Panc1 (cell line): ENCODE measurements at regions not wholly inside any gene's neighbourhood (a gene's known extent, or its start where the extent isn't known, plus 50 kb on each side); places are given as distances from the start of the nearest gene placed in this dataset.

ENCODE experiments used
- ATAC-seq: fragments of 200-7000 bp; cut with Tn5 transposase; 2 replicates; pipeline ENCODE4 v1.9.1; 2020; ENCODE audit warnings: mild to moderate bottlenecking, moderate library complexity
- BruUV-seq: library from RNA; stranded (reverse); fragments of 400-500 nt; replicated peaks from 2 replicates; lab custom pipeline; 2021; lab: Mats Ljungman, UMichigan
- CTCF ChIA-PET: fragments of 300-600 bp; sonication (Branson Sonifier 250); formaldehyde crosslinking; loops from one replicate; lab custom pipeline; 2022; ENCODE audit warnings: antibody characterized with exemption; lab: Charles Lee
- POLR2A ChIA-PET: fragments of 300-600 bp; sonication (Branson Sonifier 250); formaldehyde crosslinking; loops from one replicate; lab custom pipeline; 2022; ENCODE audit warnings: antibody characterized with exemption; lab: Charles Lee
- DNase-seq: peaks from one replicate; pipeline ENCODE4 v3.0.0-alpha.2; 2010; ENCODE audit warnings: low read depth, low spot score
- H3K27ac ChIP-seq: 2 replicates; pipeline ENCODE4 v1.5.1; 2011; ENCODE audit warnings: mild to moderate bottlenecking, low read length, inconsistent platforms
- H3K27me3 ChIP-seq: fragments of 200-500 bp; sonication (Bioruptor generic); 2 replicates; pipeline ENCODE4 v1.6.0; 2014; ENCODE audit warnings: low read length, inconsistent platforms; ENCODE audit not compliant: control insufficient read depth, insufficient read depth
- H3K36me3 ChIP-seq: fragments of 200-500 bp; sonication (Bioruptor generic); 2 replicates; pipeline ENCODE4 v1.5.1; 2014; ENCODE audit warnings: inconsistent platforms, mild to moderate bottlenecking, low read length, moderate library complexity; ENCODE audit not compliant: control insufficient read depth, insufficient read depth
- H3K4me1 ChIP-seq: 2 replicates; pipeline ENCODE4 v1.5.1; 2011; ENCODE audit warnings: inconsistent platforms, mild to moderate bottlenecking, low read length, moderate library complexity; ENCODE audit not compliant: control insufficient read depth, insufficient read depth
- H3K4me3 ChIP-seq, 2 experiments: 2 replicates each; pipeline ENCODE4 v1.5.1; 2011 to 2012; ENCODE audit warnings: low read depth in 2 of 2, low read length in 2 of 2, mild to moderate bottlenecking in 2 of 2, inconsistent platforms in 1 of 2, moderate library complexity in 1 of 2
- H3K9me3 ChIP-seq: fragments of 200-500 bp; sonication (Bioruptor generic); 2 replicates; pipeline ENCODE4 v1.5.1; 2014; ENCODE audit warnings: low read depth, mild to moderate bottlenecking, inconsistent platforms, low read length, moderate library complexity; ENCODE audit not compliant: control insufficient read depth, insufficient read depth
- CTCF ChIP-seq: fragments of 450-650 bp; IDR thresholded peaks from 2 replicates; pipeline ENCODE4 v1.5.1; 2017; ENCODE audit warnings: mild to moderate bottlenecking
- POLR2AphosphoS5 ChIP-seq: IDR thresholded peaks from 2 replicates; pipeline ENCODE4 v1.6.1; 2012; ENCODE audit warnings: mild to moderate bottlenecking, low read depth, low read length, moderate library complexity
- REST ChIP-seq, 2 experiments: IDR thresholded peaks; 2 replicates each; pipeline ENCODE4 v1.6.1; 2011 to 2012; ENCODE audit warnings: low read depth in 2 of 2, control low read depth in 1 of 2, low read length in 1 of 2, mild to moderate bottlenecking in 1 of 2, moderate library complexity in 1 of 2; ENCODE audit not compliant: insufficient read depth in 1 of 2
- SIN3A ChIP-seq: IDR thresholded peaks from 2 replicates; pipeline ENCODE4 v1.6.1; 2012; ENCODE audit warnings: low read depth, mild to moderate bottlenecking, low read length, moderate library complexity, borderline replicate concordance; ENCODE audit not compliant: insufficient read depth
- TCF7L2 ChIP-seq: IDR thresholded peaks from 2 replicates; pipeline ENCODE4 v1.6.1; 2011; ENCODE audit warnings: mild to moderate bottlenecking, low read depth, low read length, inconsistent platforms
- in situ Hi-C: cut with HindIII; loops from 2 replicates; pipeline ENCODE4 v1.10.0; 2016; ENCODE audit warnings: low sequenced_read_pairs, low pct_unique_long_range_greater_than_20kb
- intact Hi-C: fragments of 100-400 bp; cut with micrococcal nuclease; formaldehyde crosslinking; loops from one replicate; pipeline ENCODE4 v1.10.0; 2022; ENCODE audit not compliant: unreplicated experiment

- ChIA-PET POLR2A (no interaction called here), CTCF (no interaction called here)
- Histone ChIP-seq H3K27me3 (no peaks in the 10 kb centered on the region), H3K4me3 (no peak overlapping the region), H3K27ac (no peak overlapping the region), H3K4me1 (no peaks in the 10 kb centered on the region), H3K9me3 (no peaks in the 10 kb centered on the region), H3K36me3 (no peaks in the 10 kb centered on the region)
- intact Hi-C loops (no loop called here), in situ Hi-C loops (no loop called here)
- BruUV-seq = no TSS peak
- DNase-seq (no peak), ATAC-seq (no peak)
- no peak for TF ChIP-seq CTCF
- TF ChIP-seq REST (IDR thresholded peaks at IDR 0.05; ENCODE audit: insufficient read depth in 1 of 2, low read depth in 2 of 2, low read length in 1 of 2) = no peak
- no peak for TF ChIP-seq TCF7L2
- no peak for TF ChIP-seq POLR2AphosphoS5
- no peak for TF ChIP-seq SIN3A
Measured at GRCh38 chr5:167336161-167336560, 955.3 kb upstream of the WWC1 start.

GRCh38 chr5:167339205-167339604 is 952.2 kb upstream of the WWC1 start:
- no peak for DNase-seq
- CTCF ChIA-PET = no interaction called here

More at GRCh38 chr5:167339205-167339604, 952.2 kb upstream of the WWC1 start:
- Histone ChIP-seq H3K36me3 (no peaks in the 10 kb centered on the region), H3K27ac (no peak overlapping the region), H3K9me3 (no peaks in the 10 kb centered on the region), H3K4me1 (no peaks in the 10 kb centered on the region), H3K27me3 (no peaks in the 10 kb centered on the region), H3K4me3 (no peak overlapping the region)
- POLR2A ChIA-PET = no interaction called here
- intact Hi-C loops (no loop called here), in situ Hi-C loops (no loop called here)
- ATAC-seq = no peak
- TF ChIP-seq TCF7L2 (no peak), POLR2AphosphoS5 (no peak), CTCF (no peak), SIN3A (no peak), REST (IDR thresholded peaks at IDR 0.05; ENCODE audit: insufficient read depth in 1 of 2, low read depth in 2 of 2, low read length in 1 of 2) (no peak)
- BruUV-seq = no TSS peak
